OCI-LY7 (cell line): ENCODE measurements at regions not wholly inside any gene's neighbourhood (a gene's known extent, or its start where the extent isn't known, plus 50 kb on each side); places are given as distances from the start of the nearest gene placed in this dataset.
"Not testable (repeated sequence)": the region's sequence is repeated elsewhere in the genome, so short reads cannot be mapped to it uniquely, and the experiment has no call there.

Experiments
- EZH2phosphoT487 ChIP-seq: fragments of 200-600 bp; sonication (generic); IDR thresholded peaks from 2 replicates; pipeline ENCODE4 v1.6.1; 2018; ENCODE audit warnings: low read depth, borderline replicate concordance, mild to moderate bottlenecking, mixed run types, antibody characterized with exemption, low read length, moderate library complexity, mixed read lengths
- TF ChIP-seq, protein P1 (sequence below): fragments of 200-600 bp; sonication (generic); conservative IDR thresholded peaks from 2 replicates; pipeline ENCODE4 v1.5.1; 2014; ENCODE audit warnings: mild to moderate bottlenecking, antibody characterized with exemption, low read length, moderate library complexity, mixed read lengths

DNA sequence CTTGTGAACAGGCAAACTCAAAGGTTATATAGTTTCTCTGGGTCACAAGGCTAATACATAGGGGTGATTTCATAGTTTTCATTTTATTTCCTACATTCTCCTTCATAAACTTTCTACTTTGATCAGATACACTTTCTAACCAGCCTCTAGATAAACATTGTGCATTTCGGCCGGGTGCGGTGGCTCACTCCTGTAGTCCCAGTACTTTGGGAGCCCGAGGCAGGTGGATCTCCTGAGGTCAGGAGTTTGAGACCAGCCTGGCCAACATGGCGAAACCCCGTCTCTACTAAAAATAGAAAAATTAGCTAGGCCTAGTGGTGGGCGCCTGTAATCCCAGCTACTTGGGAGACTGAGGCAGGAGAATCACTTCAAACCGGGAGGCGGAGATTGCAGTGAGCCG is 502.6 kb upstream of the CNTNAP5 start:
- TF ChIP-seq, protein P1, sequence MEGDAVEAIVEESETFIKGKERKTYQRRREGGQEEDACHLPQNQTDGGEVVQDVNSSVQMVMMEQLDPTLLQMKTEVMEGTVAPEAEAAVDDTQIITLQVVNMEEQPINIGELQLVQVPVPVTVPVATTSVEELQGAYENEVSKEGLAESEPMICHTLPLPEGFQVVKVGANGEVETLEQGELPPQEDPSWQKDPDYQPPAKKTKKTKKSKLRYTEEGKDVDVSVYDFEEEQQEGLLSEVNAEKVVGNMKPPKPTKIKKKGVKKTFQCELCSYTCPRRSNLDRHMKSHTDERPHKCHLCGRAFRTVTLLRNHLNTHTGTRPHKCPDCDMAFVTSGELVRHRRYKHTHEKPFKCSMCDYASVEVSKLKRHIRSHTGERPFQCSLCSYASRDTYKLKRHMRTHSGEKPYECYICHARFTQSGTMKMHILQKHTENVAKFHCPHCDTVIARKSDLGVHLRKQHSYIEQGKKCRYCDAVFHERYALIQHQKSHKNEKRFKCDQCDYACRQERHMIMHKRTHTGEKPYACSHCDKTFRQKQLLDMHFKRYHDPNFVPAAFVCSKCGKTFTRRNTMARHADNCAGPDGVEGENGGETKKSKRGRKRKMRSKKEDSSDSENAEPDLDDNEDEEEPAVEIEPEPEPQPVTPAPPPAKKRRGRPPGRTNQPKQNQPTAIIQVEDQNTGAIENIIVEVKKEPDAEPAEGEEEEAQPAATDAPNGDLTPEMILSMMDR, result not testable (repeated sequence)
- not testable (repeated sequence) for TF ChIP-seq EZH2phosphoT487
